ENCODE measurements at regions not wholly inside any gene's neighbourhood (a gene's known extent, or its start where the extent isn't known, plus 50 kb on each side); places are given as distances from the start of the nearest gene placed in this dataset.
"Not testable (repeated sequence)": the region's sequence is repeated elsewhere in the genome, so short reads cannot be mapped to it uniquely, and the experiment has no call there.

- no peaks in the 10 kb centered on the region for H3K36me3 ChIP-seq (ENCODE audit: control insufficient read depth in 4 of 4, insufficient read depth in 3 of 4, low read depth in 1 of 4, low read length in 3 of 4)
- H3K4me3 ChIP-seq (ENCODE audit: low read depth in 1 of 3, low read length in 3 of 3), result no peak overlapping the region
- TF ChIP-seq HNF4A (conservative IDR thresholded peaks at IDR 0.05) (no peak), CTCF (IDR thresholded peaks at IDR 0.05; ENCODE audit: low read depth, low read length, missing input control) (no peak), TAF1 (conservative IDR thresholded peaks at IDR 0.05) (no peak)
- no peaks in the 10 kb centered on the region for H3K27me3 ChIP-seq (ENCODE audit: control insufficient read depth in 4 of 4, insufficient read depth in 4 of 4, low read length in 3 of 4)
- no peak for DNase-seq (ENCODE audit: low spot score)
- no peak overlapping the region for H3K27ac ChIP-seq (ENCODE audit: low read depth in 1 of 2, low read length in 2 of 2)
- 55% methylated on average over 1 of the region's 1 CpG for whole genome bisulfite sequencing
- H3K9ac ChIP-seq (ENCODE audit: low read depth in 1 of 2, low read length in 2 of 2), result no peak overlapping the region
- H3K9me3 ChIP-seq (ENCODE audit: control insufficient read depth in 4 of 4, low read length in 3 of 4), result no peaks in the 10 kb centered on the region
- no peaks in the 10 kb centered on the region for H3K4me1 ChIP-seq (ENCODE audit: control insufficient read depth in 4 of 4, insufficient read depth in 4 of 4, low read length in 3 of 4)
Observed at GRCh38 chr9:75551861-75552260, 338.6 kb upstream of the PCSK5 start.

- no peaks in the 10 kb centered on the region for H3K4me1 ChIP-seq (ENCODE audit: control insufficient read depth in 4 of 4, insufficient read depth in 4 of 4, low read length in 3 of 4)
- DNase-seq (ENCODE audit: low spot score), result no peak
- TF ChIP-seq REST (IDR thresholded peaks at IDR 0.05) (no peak), MAX (IDR thresholded peaks at IDR 0.05) (no peak), HNF4A (conservative IDR thresholded peaks at IDR 0.05) (no peak), ATF3 (IDR thresholded peaks at IDR 0.05) (no peak), CTCF (IDR thresholded peaks at IDR 0.05; ENCODE audit: low read depth, low read length, missing input control) (no peak), TAF1 (conservative IDR thresholded peaks at IDR 0.05) (no peak)
- H3K27ac ChIP-seq (ENCODE audit: low read depth in 1 of 2, low read length in 2 of 2), result no peak overlapping the region
- H3K9me3 ChIP-seq (ENCODE audit: control insufficient read depth in 4 of 4, low read length in 3 of 4), result no peaks in the 10 kb centered on the region
- H3K27me3 ChIP-seq (ENCODE audit: control insufficient read depth in 4 of 4, insufficient read depth in 4 of 4, low read length in 3 of 4), result no peaks in the 10 kb centered on the region
- no peak overlapping the region for H3K4me3 ChIP-seq (ENCODE audit: low read depth in 1 of 3, low read length in 3 of 3)
- no peaks in the 10 kb centered on the region for H3K36me3 ChIP-seq (ENCODE audit: control insufficient read depth in 4 of 4, insufficient read depth in 3 of 4, low read depth in 1 of 4, low read length in 3 of 4)
- H3K9ac ChIP-seq (ENCODE audit: low read depth in 1 of 2, low read length in 2 of 2), result no peak overlapping the region
Observed at GRCh38 chr9:75552941-75553340, 337.5 kb upstream of the PCSK5 start.

- 21% methylated on average over 2 of the region's 2 CpGs for WGBS
- TF ChIP-seq HNF4A (conservative IDR thresholded peaks at IDR 0.05), result peak; percentile 50 to 71
- peak; percentile 63 for TF ChIP-seq FOXA2 (IDR thresholded peaks at IDR 0.05)
- peak in 1 of 2 donors; percentile 40 for TF ChIP-seq RXRA (IDR thresholded peaks at IDR 0.05)
- TF ChIP-seq JUND (IDR thresholded peaks at IDR 0.05), result peak in 1 of 2 donors; percentile 13
- not testable (repeated sequence) for DNase-seq (ENCODE audit: low spot score)
Observed at GRCh38 chr9:75566813-75567212, 323.7 kb upstream of the PCSK5 start.

More at GRCh38 chr9:75566813-75567212, 323.7 kb upstream of the PCSK5 start:
- not testable (repeated sequence) for H3K36me3 ChIP-seq (ENCODE audit: control insufficient read depth in 4 of 4, insufficient read depth in 3 of 4, low read depth in 1 of 4, low read length in 3 of 4); H3K4me3 ChIP-seq (ENCODE audit: low read depth in 1 of 3, low read length in 3 of 3); H3K9ac ChIP-seq (ENCODE audit: low read depth in 1 of 2, low read length in 2 of 2); H3K4me1 ChIP-seq (ENCODE audit: control insufficient read depth in 4 of 4, insufficient read depth in 4 of 4, low read length in 3 of 4); H3K27me3 ChIP-seq (ENCODE audit: control insufficient read depth in 4 of 4, insufficient read depth in 4 of 4, low read length in 3 of 4); H3K9me3 ChIP-seq (ENCODE audit: control insufficient read depth in 4 of 4, low read length in 3 of 4); H3K27ac ChIP-seq (ENCODE audit: low read depth in 1 of 2, low read length in 2 of 2)

All from liver (tissue), 8 donors.